ENCODE measurements at regions not wholly inside any gene's neighbourhood (a gene's known extent, or its start where the extent isn't known, plus 50 kb on each side); places are given as distances from the start of the nearest gene placed in this dataset.
"Not testable (repeated sequence)": the region's sequence is repeated elsewhere in the genome, so short reads cannot be mapped to it uniquely, and the experiment has no call there.

- no peak for DNase-seq
Observed at GRCh38 chr3:55294557-55294956, 192.5 kb downstream of the WNT5A start.

GRCh38 chr3:55292360-55292759 is 194.7 kb downstream of the WNT5A start:
- DNase-seq = no peak

GRCh38 chr3:55288657-55289056 is 198.4 kb downstream of the WNT5A start:
- no peak for DNase-seq

GRCh38 chr3:55286693-55287092 is 200.4 kb downstream of the WNT5A start:
- no peak for DNase-seq

- no peak for DNase-seq
Observed at GRCh38 chr3:55285156-55285555, 201.9 kb downstream of the WNT5A start.

GRCh38 chr3:55283441-55283925 is 203.6 kb downstream of the WNT5A start:
- DNase-seq = no peak

GRCh38 chr3:55282994-55283393 is 204.1 kb downstream of the WNT5A start:
- no peak for DNase-seq

GRCh38 chr3:55272031-55272645 is 215.0 kb downstream of the WNT5A start:
- no peak for DNase-seq

GRCh38 chr3:55271549-55271948 is 215.6 kb downstream of the WNT5A start:
- DNase-seq = no peak

- DNase-seq = no peak
Observed at GRCh38 chr3:55270976-55271375, 216.1 kb downstream of the WNT5A start.

- DNase-seq = no peak
Observed at GRCh38 chr3:55269636-55270035, 217.5 kb downstream of the WNT5A start.

- no peak for DNase-seq
Observed at GRCh38 chr3:55269096-55269495, 218.0 kb downstream of the WNT5A start.

GRCh38 chr3:55267206-55267930 is 219.7 kb downstream of the WNT5A start:
- DNase-seq = no peak

- no peak for DNase-seq
Observed at GRCh38 chr3:55264919-55265318, 222.2 kb downstream of the WNT5A start.

GRCh38 chr3:55252921-55253320 is 234.2 kb downstream of the WNT5A start:
- DNase-seq = no peak

GRCh38 chr3:55249156-55249555 is 237.9 kb downstream of the WNT5A start:
- DNase-seq = not testable (repeated sequence)

- DNase-seq = no peak
Observed at GRCh38 chr3:55247666-55248065, 239.4 kb downstream of the WNT5A start.

GRCh38 chr3:55246033-55246432 is 241.1 kb downstream of the WNT5A start:
- DNase-seq = no peak

- no peak for DNase-seq
Observed at GRCh38 chr3:55245351-55245750, 241.8 kb downstream of the WNT5A start.

GRCh38 chr3:55244247-55244646 is 242.9 kb downstream of the WNT5A start:
- DNase-seq = no peak

- no peak for DNase-seq
Observed at GRCh38 chr3:55243678-55244077, 243.4 kb downstream of the WNT5A start.

GRCh38 chr3:55242921-55243320 is 244.2 kb downstream of the WNT5A start:
- DNase-seq = no peak

- no peak for DNase-seq
Observed at GRCh38 chr3:55241098-55241497, 246.0 kb downstream of the WNT5A start.

- DNase-seq = no peak
Observed at GRCh38 chr3:55235416-55235815, 251.7 kb downstream of the WNT5A start.

- DNase-seq = no peak
Observed at GRCh38 chr3:55226696-55227095, 260.4 kb downstream of the WNT5A start.
